ENCODE measurements at regions not wholly inside any gene's neighbourhood (a gene's known extent, or its start where the extent isn't known, plus 50 kb on each side); places are given as distances from the start of the nearest gene placed in this dataset.
"Not testable (repeated sequence)": the region's sequence is repeated elsewhere in the genome, so short reads cannot be mapped to it uniquely, and the experiment has no call there.

GRCh38 chr5:10125116-10125515, 124.6 kb downstream of the ATPSCKMT start:
- no peak for DNase-seq

GRCh38 chr5:10124287-10124686, 125.4 kb downstream of the ATPSCKMT start:
- no peak for DNase-seq

GRCh38 chr5:10123254-10123989, 126.3 kb downstream of the ATPSCKMT start:
- DNase-seq, result no peak

GRCh38 chr5:10122076-10122726, 127.5 kb downstream of the ATPSCKMT start:
- no peak for DNase-seq

- no peak for DNase-seq
Measured at GRCh38 chr5:10120934-10121333, 128.8 kb downstream of the ATPSCKMT start.

GRCh38 chr5:10118150-10118549, 131.5 kb downstream of the ATPSCKMT start:
- no peak for DNase-seq

- DNase-seq, result no peak
Measured at GRCh38 chr5:10116594-10116993, 133.1 kb downstream of the ATPSCKMT start.

- DNase-seq, result no peak
Measured at GRCh38 chr5:10115669-10116068, 134.0 kb downstream of the ATPSCKMT start.

GRCh38 chr5:10111571-10111970, 138.1 kb downstream of the ATPSCKMT start:
- no peak for DNase-seq

- no peak for DNase-seq
Measured at GRCh38 chr5:10110228-10110627, 139.5 kb downstream of the ATPSCKMT start.

GRCh38 chr5:10109299-10109698, 140.4 kb downstream of the ATPSCKMT start:
- no peak for DNase-seq

- DNase-seq, result no peak
Measured at GRCh38 chr5:10106806-10107205, 142.9 kb downstream of the ATPSCKMT start.

GRCh38 chr5:10106285-10106684, 143.4 kb downstream of the ATPSCKMT start:
- no peak for DNase-seq

- no peak for DNase-seq
Measured at GRCh38 chr5:10102706-10103497, 146.8 kb downstream of the ATPSCKMT start.

- not testable (repeated sequence) for DNase-seq
Measured at GRCh38 chr5:10102235-10102634, 147.5 kb downstream of the ATPSCKMT start.

GRCh38 chr5:10099548-10099947, 150.1 kb downstream of the ATPSCKMT start:
- no peak for DNase-seq

- no peak for DNase-seq
Measured at GRCh38 chr5:10091701-10092100, 158.0 kb downstream of the ATPSCKMT start.

- no peak for DNase-seq
Measured at GRCh38 chr5:10090074-10090473, 159.6 kb downstream of the ATPSCKMT start.

GRCh38 chr5:10085185-10085584, 164.5 kb downstream of the ATPSCKMT start:
- no peak for DNase-seq

GRCh38 chr5:10081584-10081983, 168.1 kb downstream of the ATPSCKMT start:
- no peak for DNase-seq

- DNase-seq, result no peak
Measured at GRCh38 chr5:10077791-10078545, 171.7 kb downstream of the ATPSCKMT start.

- no peak for DNase-seq
Measured at GRCh38 chr5:10073441-10074104, 176.1 kb downstream of the ATPSCKMT start.

Data from NCI-H146 (cell line).